ENCODE measurements at regions not wholly inside any gene's neighbourhood (a gene's known extent, or its start where the extent isn't known, plus 50 kb on each side); places are given as distances from the start of the nearest gene placed in this dataset.

DNA sequence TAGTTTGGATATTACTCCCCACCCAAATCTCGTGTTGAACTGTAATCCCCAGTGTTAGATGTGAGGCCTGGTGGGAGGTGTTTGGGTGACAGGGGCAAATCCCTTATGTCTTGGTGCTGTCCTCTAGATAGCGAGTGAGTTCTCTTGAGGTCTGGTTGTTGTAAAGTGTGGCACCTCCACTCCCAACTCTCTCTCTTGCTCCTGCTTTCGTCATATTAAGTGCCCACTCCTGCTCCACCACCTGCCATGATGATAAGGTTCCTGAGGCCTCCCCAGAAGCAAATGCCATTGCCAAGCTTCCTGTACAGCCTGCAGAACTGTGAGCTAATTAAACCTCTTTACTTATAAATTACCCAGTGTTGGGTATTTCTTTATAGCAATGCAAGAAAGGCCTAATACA, 944.3 kb downstream of the ADGRL3 start:
- TF ChIP-seq POLR2A (IDR thresholded peaks at IDR 0.05; ENCODE audit: low read depth, low read length): no peak
- no peak for TF ChIP-seq TAF1 (IDR thresholded peaks at IDR 0.05; ENCODE audit: low read depth, low read length)
- no peak for TF ChIP-seq SPI1 (IDR thresholded peaks at IDR 0.05; ENCODE audit: low read depth, low read length)
- TF ChIP-seq POLR2AphosphoS5 (IDR thresholded peaks at IDR 0.05; ENCODE audit: low read depth, low read length): no peak
